Left ventricle myocardium inferior (tissue), 1 donor: ENCODE measurements at regions not wholly inside any gene's neighbourhood (a gene's known extent, or its start where the extent isn't known, plus 50 kb on each side); places are given as distances from the start of the nearest gene placed in this dataset.

Source experiments
- DNase-seq: peaks from one replicate; pipeline ENCODE4 v3.0.0-alpha.2; 2020
- H3K27ac ChIP-seq: fragments of 200-600 bp; replicated peaks from 2 replicates; pipeline ENCODE4 v1.8.0; 2021
- H3K27me3 ChIP-seq: fragments of 200-600 bp; 2 replicates; pipeline ENCODE4 v1.8.0; 2021; ENCODE audit warnings: low read depth
- H3K36me3 ChIP-seq: fragments of 200-600 bp; 2 replicates; pipeline ENCODE4 v1.8.0; 2021
- H3K4me1 ChIP-seq: fragments of 200-600 bp; 2 replicates; pipeline ENCODE4 v1.8.0; 2021
- H3K4me3 ChIP-seq: fragments of 200-600 bp; 2 replicates; pipeline ENCODE4 v1.8.0; 2021; ENCODE audit warnings: mild to moderate bottlenecking, moderate library complexity
- H3K9me3 ChIP-seq: fragments of 200-600 bp; replicated peaks from 2 replicates; pipeline ENCODE4 v1.8.0; 2021
- intact Hi-C: fragments of 100-400 bp; cut with micrococcal nuclease; formaldehyde crosslinking; loops from one replicate; pipeline ENCODE4 v1.11.0; 2022
- TF ChIP-seq, protein P1 (sequence below): fragments of 200-600 bp; IDR thresholded peaks from 2 replicates; pipeline ENCODE4 v1.8.0; 2021; ENCODE audit warnings: antibody characterized with exemption, mild to moderate bottlenecking, borderline replicate concordance
- donor health status: DM: no; HTN: yes; CAD: no; lungs with severe emphysema.

DNA sequence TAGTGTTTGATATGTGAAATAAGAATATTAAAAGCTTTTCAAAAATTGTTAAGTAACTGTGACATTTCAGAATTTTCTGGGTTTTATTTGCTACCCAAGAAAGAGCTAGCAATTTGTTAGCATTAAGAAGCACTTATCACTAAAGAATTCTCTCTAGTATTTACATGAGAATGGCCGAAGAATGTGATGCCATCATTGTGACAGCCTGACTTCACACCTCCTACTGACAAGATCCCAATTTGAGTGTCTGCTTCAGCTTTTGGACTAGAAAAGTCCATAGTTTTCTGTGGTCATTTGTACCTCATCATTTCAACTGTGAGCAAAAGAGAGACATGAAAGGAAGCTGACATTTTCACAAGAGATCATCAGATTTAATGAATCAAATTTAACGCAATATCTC, 548.1 kb upstream of the AGTR1 start:
- Histone ChIP-seq H3K4me3 (no peak overlapping the region), H3K27ac (no peak overlapping the region), H3K27me3 (no peaks in the 10 kb centered on the region), H3K9me3 (no peaks in the 10 kb centered on the region), H3K4me1 (no peaks in the 10 kb centered on the region), H3K36me3 (no peaks in the 10 kb centered on the region)
- intact Hi-C loops = no loop called here
- no peak for DNase-seq
- TF ChIP-seq, protein P1, sequence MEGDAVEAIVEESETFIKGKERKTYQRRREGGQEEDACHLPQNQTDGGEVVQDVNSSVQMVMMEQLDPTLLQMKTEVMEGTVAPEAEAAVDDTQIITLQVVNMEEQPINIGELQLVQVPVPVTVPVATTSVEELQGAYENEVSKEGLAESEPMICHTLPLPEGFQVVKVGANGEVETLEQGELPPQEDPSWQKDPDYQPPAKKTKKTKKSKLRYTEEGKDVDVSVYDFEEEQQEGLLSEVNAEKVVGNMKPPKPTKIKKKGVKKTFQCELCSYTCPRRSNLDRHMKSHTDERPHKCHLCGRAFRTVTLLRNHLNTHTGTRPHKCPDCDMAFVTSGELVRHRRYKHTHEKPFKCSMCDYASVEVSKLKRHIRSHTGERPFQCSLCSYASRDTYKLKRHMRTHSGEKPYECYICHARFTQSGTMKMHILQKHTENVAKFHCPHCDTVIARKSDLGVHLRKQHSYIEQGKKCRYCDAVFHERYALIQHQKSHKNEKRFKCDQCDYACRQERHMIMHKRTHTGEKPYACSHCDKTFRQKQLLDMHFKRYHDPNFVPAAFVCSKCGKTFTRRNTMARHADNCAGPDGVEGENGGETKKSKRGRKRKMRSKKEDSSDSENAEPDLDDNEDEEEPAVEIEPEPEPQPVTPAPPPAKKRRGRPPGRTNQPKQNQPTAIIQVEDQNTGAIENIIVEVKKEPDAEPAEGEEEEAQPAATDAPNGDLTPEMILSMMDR = no peak

DNA sequence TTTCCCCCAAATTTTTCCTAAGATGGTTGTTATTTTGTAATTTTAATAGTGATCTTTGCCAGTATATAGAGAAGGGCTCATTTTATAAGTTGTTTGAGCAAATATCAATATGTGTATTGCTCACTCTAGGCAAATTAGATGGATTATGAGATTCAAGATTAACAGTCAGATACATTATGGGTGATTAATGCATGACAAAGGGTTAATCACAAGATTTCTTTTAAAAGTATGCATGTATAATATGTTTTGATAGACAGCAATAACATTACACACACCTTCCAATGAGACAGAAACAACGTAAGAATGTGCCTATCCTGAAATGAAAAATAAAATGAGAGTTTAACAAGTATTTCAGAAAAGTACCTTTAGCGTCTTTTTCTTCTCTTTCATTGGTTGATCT, 547.6 kb upstream of the AGTR1 start:
- H3K4me3 ChIP-seq = no peak overlapping the region
- intact Hi-C loops = no loop called here
- TF ChIP-seq, protein P1 = no peak

DNA sequence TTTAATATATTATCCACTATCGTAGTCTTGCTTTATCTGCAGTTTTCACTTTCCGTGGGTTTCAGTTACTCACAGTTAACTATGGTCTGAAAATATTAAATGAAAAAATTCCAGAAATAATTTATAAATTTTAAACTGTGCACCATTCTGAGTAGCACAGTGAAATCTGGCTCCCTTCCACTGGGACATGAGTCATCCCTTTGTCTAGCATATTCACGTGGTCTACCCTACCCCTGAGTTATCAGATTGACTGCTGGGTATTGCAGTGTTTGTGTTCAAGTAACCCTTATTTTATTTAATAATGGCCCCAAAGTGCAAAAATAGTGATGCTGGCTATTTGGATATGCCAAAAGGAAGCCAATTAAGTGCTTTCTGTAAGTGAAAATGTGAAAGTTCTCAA, 539.5 kb upstream of the AGTR1 start:
- TF ChIP-seq, protein P1 = no peak
- H3K9me3 ChIP-seq = no peaks in the 10 kb centered on the region
- no peaks in the 10 kb centered on the region for H3K36me3 ChIP-seq
- H3K27ac ChIP-seq = no peak overlapping the region
- H3K4me3 ChIP-seq = no peak overlapping the region
- H3K27me3 ChIP-seq = no peaks in the 10 kb centered on the region
- no peaks in the 10 kb centered on the region for H3K4me1 ChIP-seq
- DNase-seq = no peak
- intact Hi-C loops = no loop called here

More for the DNA sequence above, 547.6 kb upstream of the AGTR1 start:
- no peaks in the 10 kb centered on the region for H3K4me1 ChIP-seq
- no peaks in the 10 kb centered on the region for H3K36me3 ChIP-seq
- no peaks in the 10 kb centered on the region for H3K27me3 ChIP-seq
- H3K27ac ChIP-seq = no peak overlapping the region
- no peak for DNase-seq
- no peaks in the 10 kb centered on the region for H3K9me3 ChIP-seq

DNA sequence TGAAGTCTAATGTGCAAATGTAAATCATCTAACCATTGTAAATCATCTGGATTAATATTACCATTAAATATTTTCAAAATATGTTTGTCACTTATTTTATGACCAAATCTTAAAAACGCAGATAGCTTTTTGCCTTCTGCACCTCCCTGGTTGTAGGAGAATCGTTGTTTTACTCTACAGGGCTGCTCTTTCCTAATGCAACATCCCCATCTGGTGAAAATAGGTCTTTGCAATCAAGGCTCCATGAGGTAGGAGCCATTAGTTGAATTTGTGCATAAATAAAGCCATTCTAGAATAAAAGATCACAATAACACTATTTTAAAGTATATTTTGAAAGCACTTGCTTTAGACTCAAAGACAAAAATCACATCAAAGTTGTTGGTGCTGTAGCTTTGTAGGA, 535.6 kb upstream of the AGTR1 start:
- Histone ChIP-seq H3K27ac (no peak overlapping the region), H3K4me3 (no peak overlapping the region), H3K36me3 (no peaks in the 10 kb centered on the region), H3K27me3 (no peaks in the 10 kb centered on the region), H3K4me1 (no peaks in the 10 kb centered on the region), H3K9me3 (no peaks in the 10 kb centered on the region)
- TF ChIP-seq, protein P1 = no peak
- intact Hi-C loops = no loop called here
- no peak for DNase-seq

DNA sequence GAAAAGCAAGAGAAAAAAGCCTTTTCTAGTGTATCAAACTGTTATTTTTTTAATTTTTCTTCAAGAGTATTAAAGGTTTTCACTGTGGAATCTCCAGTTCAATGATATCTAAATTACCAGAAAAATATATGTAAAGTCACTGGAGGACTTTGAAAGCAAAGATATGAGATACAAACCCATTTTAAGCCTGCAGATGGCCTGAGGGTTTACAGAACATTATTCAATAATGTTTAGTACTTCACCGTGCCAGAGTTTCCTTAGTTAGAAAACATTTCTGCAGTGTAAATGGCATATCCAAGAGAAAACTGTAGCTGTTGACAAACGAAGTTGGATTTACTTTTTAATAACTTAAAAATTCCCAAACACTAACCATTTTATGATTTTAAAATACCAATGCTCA, 529.4 kb upstream of the AGTR1 start:
- H3K4me1 ChIP-seq = no peaks in the 10 kb centered on the region
- H3K4me3 ChIP-seq = no peak overlapping the region
- no peaks in the 10 kb centered on the region for H3K36me3 ChIP-seq
- intact Hi-C loops = no loop called here
- no peak overlapping the region for H3K27ac ChIP-seq
- DNase-seq = no peak
- H3K9me3 ChIP-seq = no peaks in the 10 kb centered on the region
- H3K27me3 ChIP-seq = no peaks in the 10 kb centered on the region
- TF ChIP-seq, protein P1 = no peak

DNA sequence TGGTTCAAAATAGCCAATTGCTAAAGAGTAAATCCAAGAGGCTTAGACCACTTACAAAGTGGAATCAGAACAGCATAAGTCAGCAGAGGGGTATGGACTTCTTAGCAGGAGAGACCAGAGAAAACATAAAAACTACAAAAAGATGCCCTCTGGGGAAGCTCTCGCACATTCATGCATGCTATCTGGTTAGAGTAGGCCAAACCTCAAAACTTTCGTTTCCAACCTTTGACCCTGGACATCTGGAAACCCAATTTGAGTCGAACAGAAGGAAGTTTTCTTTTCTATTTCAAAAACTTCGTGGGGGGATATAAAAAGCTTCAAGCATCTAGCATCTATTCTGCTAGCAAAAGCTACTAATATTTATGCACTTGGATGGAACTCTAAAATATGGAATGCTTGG, 523.9 kb upstream of the AGTR1 start:
- intact Hi-C loops = no loop called here
- TF ChIP-seq, protein P1 = no peak
- DNase-seq = no peak

More for the DNA sequence above, 523.9 kb upstream of the AGTR1 start:
- Histone ChIP-seq H3K27ac (no peak overlapping the region), H3K4me1 (no peaks in the 10 kb centered on the region), H3K36me3 (no peaks in the 10 kb centered on the region), H3K27me3 (no peaks in the 10 kb centered on the region), H3K9me3 (no peaks in the 10 kb centered on the region), H3K4me3 (no peak overlapping the region)
